GM12864 (cell line): ENCODE measurements at regions not wholly inside any gene's neighbourhood (a gene's known extent, or its start where the extent isn't known, plus 50 kb on each side); places are given as distances from the start of the nearest gene placed in this dataset.
A peak's percentile ranks its signal among the peaks of the same experiment; 100 is the strongest.
"Not testable (repeated sequence)": the region's sequence is repeated elsewhere in the genome, so short reads cannot be mapped to it uniquely, and the experiment has no call there.

Source experiments
- DNase-seq: peaks from one replicate; pipeline ENCODE4 v3.0.0-alpha.2; 2011; ENCODE audit warnings: low read depth
- H3K4me3 ChIP-seq: 2 replicates; pipeline ENCODE4 v1.5.1; 2011; ENCODE audit warnings: mild to moderate bottlenecking, low read depth, low read length, control low read depth
- CTCF ChIP-seq: IDR thresholded peaks from 2 replicates; pipeline ENCODE4 v1.5.1; 2011; ENCODE audit warnings: low read depth, mild to moderate bottlenecking, moderate library complexity, low read length, control low read depth, inconsistent platforms; ENCODE audit errors: missing control alignments

GRCh38 chr5:124824637-124825158, 78.3 kb upstream of the ZNF608 start:
- H3K4me3 ChIP-seq = no peak overlapping the region
- no peak for TF ChIP-seq CTCF
- DNase-seq = no peak

- peak; percentile 31 for DNase-seq
- TF ChIP-seq CTCF = no peak
- no peak overlapping the region for H3K4me3 ChIP-seq
These were observed 79.0 kb upstream of the ZNF608 start for GRCh38 chr5:124825250-124825982.

GRCh38 chr5:124825983-124826337, 79.5 kb upstream of the ZNF608 start:
- DNase-seq = no peak
- TF ChIP-seq CTCF = no peak
- H3K4me3 ChIP-seq = no peak overlapping the region

- TF ChIP-seq CTCF = no peak
- no peak for DNase-seq
- H3K4me3 ChIP-seq = no peak overlapping the region
These were observed 82.3 kb upstream of the ZNF608 start for GRCh38 chr5:124828731-124829234.

- H3K4me3 ChIP-seq = no peak overlapping the region
- DNase-seq = no peak
- no peak for TF ChIP-seq CTCF
These were observed 85.3 kb upstream of the ZNF608 start for GRCh38 chr5:124831687-124832240.

- H3K4me3 ChIP-seq = no peak overlapping the region
- DNase-seq = no peak
- no peak for TF ChIP-seq CTCF
These were observed 86.1 kb upstream of the ZNF608 start for GRCh38 chr5:124832510-124832909.

- not testable (repeated sequence) for H3K4me3 ChIP-seq, DNase-seq
These were observed 89.9 kb upstream of the ZNF608 start for GRCh38 chr5:124836314-124836713.
